Activated CD8-positive, alpha-beta T cell treated with anti-CD3 and anti-CD28 coated beads for 36 hours (primary cell): ENCODE measurements at regions not wholly inside any gene's neighbourhood (a gene's known extent, or its start where the extent isn't known, plus 50 kb on each side); places are given as distances from the start of the nearest gene placed in this dataset.

Experiments used
- ATAC-seq: fragments of 200-7000 bp; cut with Tn5 transposase; one replicate; pipeline ENCODE4 v1.10.0; 2021; ENCODE audit warnings: mild to moderate bottlenecking, moderate library complexity
- CTCF ChIA-PET: fragments of 350-600 bp; sonication (Branson Sonifier 250); formaldehyde crosslinking; loops from one replicate; lab custom pipeline; 2021; ENCODE audit warnings: antibody characterized with exemption; lab: Charles Lee
- POLR2A ChIA-PET: fragments of 350-600 bp; sonication (Branson Sonifier 250); formaldehyde crosslinking; loops from one replicate; lab custom pipeline; 2021; ENCODE audit warnings: antibody characterized with exemption; lab: Charles Lee
- DNase-seq: peaks from one replicate; pipeline ENCODE4 v3.0.0-alpha.2; 2020
- H3K27ac Mint-ChIP-seq: one replicate; pipeline ENCODE4 v1.8.0; 2021; ENCODE audit warnings: mild to moderate bottlenecking, mixed read lengths
- H3K27me3 Mint-ChIP-seq: one replicate; pipeline ENCODE4 v1.8.0; 2021; ENCODE audit warnings: mixed read lengths
- H3K36me3 Mint-ChIP-seq: one replicate; pipeline ENCODE4 v1.8.0; 2021; ENCODE audit warnings: low read depth, mixed read lengths
- H3K4me1 Mint-ChIP-seq: one replicate; pipeline ENCODE4 v1.8.0; 2021; ENCODE audit warnings: low read depth, mixed read lengths
- H3K4me3 Mint-ChIP-seq: one replicate; pipeline ENCODE4 v1.8.0; 2021; ENCODE audit warnings: mild to moderate bottlenecking, moderate library complexity, mixed read lengths
- H3K9me3 Mint-ChIP-seq: one replicate; pipeline ENCODE4 v1.8.0; 2021; ENCODE audit warnings: mixed read lengths
- CTCF ChIP-seq: fragments of 200-600 bp; IDR thresholded peaks from one replicate; pipeline ENCODE4 v1.8.0; 2022; ENCODE audit warnings: antibody characterized with exemption, mild to moderate bottlenecking
- intact Hi-C: fragments of 100-400 bp; cut with micrococcal nuclease; formaldehyde crosslinking; loops from one replicate; pipeline ENCODE4 v1.10.0; 2022

- Mint-ChIP-seq H3K4me1 (no peaks in the 10 kb centered on the region), H3K36me3 (no peaks in the 10 kb centered on the region), H3K4me3 (no peak overlapping the region), H3K9me3 (no peaks in the 10 kb centered on the region), H3K27me3 (peaks cover 1% of the 10 kb centered on the region), H3K27ac (no peak overlapping the region)
- intact Hi-C loops = no loop called here
- no peak for DNase-seq
- ChIA-PET CTCF (interaction anchor here (1.0 kb wide), 1 partner anchor 15 kb away, joined by 3 read pairs; no protein-coding TSS in a partner anchor), POLR2A (no interaction called here)
- no peak for ATAC-seq
- TF ChIP-seq CTCF = no peak
These were observed 193.2 kb upstream of the RORB start for GRCh38 chr9:74303945-74304344.

GRCh38 chr9:74304598-74304997 is 192.5 kb upstream of the RORB start:
- POLR2A ChIA-PET = no interaction called here
- no peak overlapping the region for H3K27ac Mint-ChIP-seq
- CTCF ChIA-PET = no interaction called here
- H3K4me1 Mint-ChIP-seq = no peaks in the 10 kb centered on the region
- no peak for ATAC-seq
- peaks cover 1% of the 10 kb centered on the region for H3K27me3 Mint-ChIP-seq
- intact Hi-C loops = no loop called here
- H3K36me3 Mint-ChIP-seq = no peaks in the 10 kb centered on the region
- H3K9me3 Mint-ChIP-seq = no peaks in the 10 kb centered on the region
- no peak for DNase-seq
- H3K4me3 Mint-ChIP-seq = no peak overlapping the region
- no peak for TF ChIP-seq CTCF

- DNase-seq (no peak), ATAC-seq (no peak)
- peaks cover 7% of the 10 kb centered on the region for H3K9me3 Mint-ChIP-seq
- intact Hi-C loops = no loop called here
- ChIA-PET CTCF (no interaction called here), POLR2A (no interaction called here)
- no peak overlapping the region for H3K4me3 Mint-ChIP-seq
- TF ChIP-seq CTCF = no peak
- H3K27me3 Mint-ChIP-seq = peaks cover 1% of the 10 kb centered on the region
- no peak overlapping the region for H3K27ac Mint-ChIP-seq
- no peaks in the 10 kb centered on the region for H3K36me3 Mint-ChIP-seq
- no peaks in the 10 kb centered on the region for H3K4me1 Mint-ChIP-seq
These were observed 187.5 kb upstream of the RORB start for GRCh38 chr9:74309654-74310053.

GRCh38 chr9:74317235-74317634 is 179.9 kb upstream of the RORB start:
- Mint-ChIP-seq H3K4me3 (no peak overlapping the region), H3K9me3 (peaks cover 13% of the 10 kb centered on the region), H3K4me1 (no peaks in the 10 kb centered on the region), H3K36me3 (no peaks in the 10 kb centered on the region), H3K27me3 (no peaks in the 10 kb centered on the region), H3K27ac (no peak overlapping the region)
- TF ChIP-seq CTCF = no peak
- ATAC-seq (no peak), DNase-seq (no peak)
- intact Hi-C loops = no loop called here
- CTCF ChIA-PET = no interaction called here
- POLR2A ChIA-PET = no interaction called here

GRCh38 chr9:74321396-74321795 is 175.7 kb upstream of the RORB start:
- Mint-ChIP-seq H3K36me3 (no peaks in the 10 kb centered on the region), H3K4me3 (no peak overlapping the region), H3K27ac (no peak overlapping the region), H3K4me1 (peaks cover 5% of the 10 kb centered on the region), H3K27me3 (no peaks in the 10 kb centered on the region), H3K9me3 (peaks cover 13% of the 10 kb centered on the region)
- ChIA-PET POLR2A (no interaction called here), CTCF (no interaction called here)
- DNase-seq (no peak), ATAC-seq (no peak)
- intact Hi-C loops = no loop called here
- TF ChIP-seq CTCF = no peak
